ENCODE measurements at regions not wholly inside any gene's neighbourhood (a gene's known extent, or its start where the extent isn't known, plus 50 kb on each side); places are given as distances from the start of the nearest gene placed in this dataset.

GRCh38 chr15:85961821-85962220, 117.8 kb upstream of the AGBL1 start:
- Histone ChIP-seq H3K4me2 (ENCODE audit: low read length, poor library complexity, severe bottlenecking) (no peak overlapping the region), H3K4ac (ENCODE audit: low read depth in 1 of 2, low read length in 2 of 2) (no peak overlapping the region), H3K27ac (ENCODE audit: low read length, poor library complexity, severe bottlenecking) (no peak overlapping the region), H2BK5ac (ENCODE audit: low read depth, low read length, poor library complexity, severe bottlenecking) (no peak overlapping the region), H2BK15ac (ENCODE audit: low read depth, poor library complexity, severe bottlenecking) (no peak overlapping the region), H4K8ac (ENCODE audit: low read length) (no peak overlapping the region), H3K23ac (ENCODE audit: low read length in 2 of 2) (no peak overlapping the region), H2BK120ac (ENCODE audit: low read depth, low read length) (no peak overlapping the region), H2AK5ac (ENCODE audit: low read length, severe bottlenecking) (no peak overlapping the region), H3K18ac (ENCODE audit: low read depth in 1 of 2, low read length in 2 of 2) (no peak overlapping the region), H3K14ac (ENCODE audit: low read length in 2 of 2) (no peak overlapping the region), H3K9me3 (ENCODE audit: control insufficient read depth, low read length) (no peaks in the 10 kb centered on the region), H3K4me3 (ENCODE audit: insufficient read depth in 1 of 2, low read depth in 1 of 2, low read length in 2 of 2) (no peak overlapping the region), H3K79me1 (replicated peaks; ENCODE audit: low read length, poor library complexity, severe bottlenecking) (no peaks in the 10 kb centered on the region), H4K91ac (ENCODE audit: low read length) (no peak overlapping the region), H3K9ac (ENCODE audit: low read length) (no peak overlapping the region), H2AFZ (ENCODE audit: low read depth, low read length) (no peak overlapping the region), H2BK12ac (ENCODE audit: low read length in 2 of 2) (no peak overlapping the region), H3K4me1 (ENCODE audit: control insufficient read depth, insufficient read depth, low read depth, low read length) (no peaks in the 10 kb centered on the region), H3K36me3 (ENCODE audit: control insufficient read depth in 1 of 2, insufficient read depth in 2 of 2, low read depth in 1 of 2, low read length in 2 of 2) (no peaks in the 10 kb centered on the region), H3K27me3 (ENCODE audit: control insufficient read depth in 1 of 2, insufficient read depth in 1 of 2, low read length in 2 of 2) (no peaks in the 10 kb centered on the region)
- DNase-seq = no peak
- 59% methylated on average over 4 of the region's 4 CpGs for WGBS

GRCh38 chr15:85963262-85963760, 116.4 kb upstream of the AGBL1 start:
- H3K14ac ChIP-seq (ENCODE audit: low read length in 2 of 2) = no peak overlapping the region
- H3K4ac ChIP-seq (ENCODE audit: low read depth in 1 of 2, low read length in 2 of 2) = no peak overlapping the region
- no peak overlapping the region for H2BK15ac ChIP-seq (ENCODE audit: low read depth, poor library complexity, severe bottlenecking)
- no peak overlapping the region for H3K27ac ChIP-seq (ENCODE audit: low read length, poor library complexity, severe bottlenecking)
- no peaks in the 10 kb centered on the region for H3K79me1 ChIP-seq (replicated peaks; ENCODE audit: low read length, poor library complexity, severe bottlenecking)
- H3K4me1 ChIP-seq (ENCODE audit: control insufficient read depth, insufficient read depth, low read depth, low read length) = no peaks in the 10 kb centered on the region
- H3K9me3 ChIP-seq (ENCODE audit: control insufficient read depth, low read length) = no peaks in the 10 kb centered on the region
- 52% methylated on average over 4 of the region's 4 CpGs for WGBS
- H2BK12ac ChIP-seq (ENCODE audit: low read length in 2 of 2) = no peak overlapping the region
- H3K23ac ChIP-seq (ENCODE audit: low read length in 2 of 2) = no peak overlapping the region
- no peak overlapping the region for H2BK5ac ChIP-seq (ENCODE audit: low read depth, low read length, poor library complexity, severe bottlenecking)
- H4K8ac ChIP-seq (ENCODE audit: low read length) = no peak overlapping the region
- no peak overlapping the region for H2AFZ ChIP-seq (ENCODE audit: low read depth, low read length)
- no peaks in the 10 kb centered on the region for H3K36me3 ChIP-seq (ENCODE audit: control insufficient read depth in 1 of 2, insufficient read depth in 2 of 2, low read depth in 1 of 2, low read length in 2 of 2)
- no peak overlapping the region for H3K18ac ChIP-seq (ENCODE audit: low read depth in 1 of 2, low read length in 2 of 2)
- H3K4me3 ChIP-seq (ENCODE audit: insufficient read depth in 1 of 2, low read depth in 1 of 2, low read length in 2 of 2) = no peak overlapping the region
- no peak overlapping the region for H2AK5ac ChIP-seq (ENCODE audit: low read length, severe bottlenecking)
- no peak overlapping the region for H2BK120ac ChIP-seq (ENCODE audit: low read depth, low read length)
- H3K4me2 ChIP-seq (ENCODE audit: low read length, poor library complexity, severe bottlenecking) = no peak overlapping the region
- H3K27me3 ChIP-seq (ENCODE audit: control insufficient read depth in 1 of 2, insufficient read depth in 1 of 2, low read length in 2 of 2) = no peaks in the 10 kb centered on the region
- no peak overlapping the region for H3K9ac ChIP-seq (ENCODE audit: low read length)
- no peak for DNase-seq
- no peak overlapping the region for H4K91ac ChIP-seq (ENCODE audit: low read length)

- H2BK12ac ChIP-seq (ENCODE audit: low read length in 2 of 2) = no peak overlapping the region
- H2AK5ac ChIP-seq (ENCODE audit: low read length, severe bottlenecking) = no peak overlapping the region
- H2BK120ac ChIP-seq (ENCODE audit: low read depth, low read length) = no peak overlapping the region
- H4K8ac ChIP-seq (ENCODE audit: low read length) = no peak overlapping the region
- H3K79me1 ChIP-seq (replicated peaks; ENCODE audit: low read length, poor library complexity, severe bottlenecking) = no peaks in the 10 kb centered on the region
- WGBS = 54% methylated on average over 2 of the region's 2 CpGs
- no peak overlapping the region for H3K4me3 ChIP-seq (ENCODE audit: insufficient read depth in 1 of 2, low read depth in 1 of 2, low read length in 2 of 2)
- no peak overlapping the region for H3K9ac ChIP-seq (ENCODE audit: low read length)
- no peaks in the 10 kb centered on the region for H3K27me3 ChIP-seq (ENCODE audit: control insufficient read depth in 1 of 2, insufficient read depth in 1 of 2, low read length in 2 of 2)
- H2BK15ac ChIP-seq (ENCODE audit: low read depth, poor library complexity, severe bottlenecking) = no peak overlapping the region
- H3K23ac ChIP-seq (ENCODE audit: low read length in 2 of 2) = no peak overlapping the region
- no peaks in the 10 kb centered on the region for H3K36me3 ChIP-seq (ENCODE audit: control insufficient read depth in 1 of 2, insufficient read depth in 2 of 2, low read depth in 1 of 2, low read length in 2 of 2)
- no peaks in the 10 kb centered on the region for H3K9me3 ChIP-seq (ENCODE audit: control insufficient read depth, low read length)
- no peak overlapping the region for H3K14ac ChIP-seq (ENCODE audit: low read length in 2 of 2)
- no peak overlapping the region for H2AFZ ChIP-seq (ENCODE audit: low read depth, low read length)
- H3K4me1 ChIP-seq (ENCODE audit: control insufficient read depth, insufficient read depth, low read depth, low read length) = no peaks in the 10 kb centered on the region
- H3K18ac ChIP-seq (ENCODE audit: low read depth in 1 of 2, low read length in 2 of 2) = no peak overlapping the region
- H2BK5ac ChIP-seq (ENCODE audit: low read depth, low read length, poor library complexity, severe bottlenecking) = no peak overlapping the region
- H3K4me2 ChIP-seq (ENCODE audit: low read length, poor library complexity, severe bottlenecking) = no peak overlapping the region
- DNase-seq = no peak
- H3K27ac ChIP-seq (ENCODE audit: low read length, poor library complexity, severe bottlenecking) = no peak overlapping the region
- no peak overlapping the region for H3K4ac ChIP-seq (ENCODE audit: low read depth in 1 of 2, low read length in 2 of 2)
- no peak overlapping the region for H4K91ac ChIP-seq (ENCODE audit: low read length)
Observed at GRCh38 chr15:85964471-85964870, 115.2 kb upstream of the AGBL1 start.

- H2AK5ac ChIP-seq (ENCODE audit: low read length, severe bottlenecking) = no peak overlapping the region
- no peaks in the 10 kb centered on the region for H3K36me3 ChIP-seq (ENCODE audit: control insufficient read depth in 1 of 2, insufficient read depth in 2 of 2, low read depth in 1 of 2, low read length in 2 of 2)
- no peak overlapping the region for H2BK15ac ChIP-seq (ENCODE audit: low read depth, poor library complexity, severe bottlenecking)
- no peaks in the 10 kb centered on the region for H3K27me3 ChIP-seq (ENCODE audit: control insufficient read depth in 1 of 2, insufficient read depth in 1 of 2, low read length in 2 of 2)
- H3K4me3 ChIP-seq (ENCODE audit: insufficient read depth in 1 of 2, low read depth in 1 of 2, low read length in 2 of 2) = no peak overlapping the region
- no peak overlapping the region for H3K23ac ChIP-seq (ENCODE audit: low read length in 2 of 2)
- no peak for DNase-seq
- no peak overlapping the region for H3K27ac ChIP-seq (ENCODE audit: low read length, poor library complexity, severe bottlenecking)
- H3K9me3 ChIP-seq (ENCODE audit: control insufficient read depth, low read length) = no peaks in the 10 kb centered on the region
- H4K91ac ChIP-seq (ENCODE audit: low read length) = no peak overlapping the region
- no peak overlapping the region for H3K9ac ChIP-seq (ENCODE audit: low read length)
- no peak overlapping the region for H2BK120ac ChIP-seq (ENCODE audit: low read depth, low read length)
- no peak overlapping the region for H2BK5ac ChIP-seq (ENCODE audit: low read depth, low read length, poor library complexity, severe bottlenecking)
- H2AFZ ChIP-seq (ENCODE audit: low read depth, low read length) = no peak overlapping the region
- H3K4me2 ChIP-seq (ENCODE audit: low read length, poor library complexity, severe bottlenecking) = no peak overlapping the region
- H3K14ac ChIP-seq (ENCODE audit: low read length in 2 of 2) = no peak overlapping the region
- H3K4me1 ChIP-seq (ENCODE audit: control insufficient read depth, insufficient read depth, low read depth, low read length) = no peaks in the 10 kb centered on the region
- H3K18ac ChIP-seq (ENCODE audit: low read depth in 1 of 2, low read length in 2 of 2) = no peak overlapping the region
- no peak overlapping the region for H3K4ac ChIP-seq (ENCODE audit: low read depth in 1 of 2, low read length in 2 of 2)
- WGBS = 48% methylated on average over 2 of the region's 2 CpGs
- no peaks in the 10 kb centered on the region for H3K79me1 ChIP-seq (replicated peaks; ENCODE audit: low read length, poor library complexity, severe bottlenecking)
- H4K8ac ChIP-seq (ENCODE audit: low read length) = no peak overlapping the region
- H2BK12ac ChIP-seq (ENCODE audit: low read length in 2 of 2) = no peak overlapping the region
Observed at GRCh38 chr15:85967553-85967952, 112.1 kb upstream of the AGBL1 start.
